ENCODE measurements at regions not wholly inside any gene's neighbourhood (a gene's known extent, or its start where the extent isn't known, plus 50 kb on each side); places are given as distances from the start of the nearest gene placed in this dataset.

DNA sequence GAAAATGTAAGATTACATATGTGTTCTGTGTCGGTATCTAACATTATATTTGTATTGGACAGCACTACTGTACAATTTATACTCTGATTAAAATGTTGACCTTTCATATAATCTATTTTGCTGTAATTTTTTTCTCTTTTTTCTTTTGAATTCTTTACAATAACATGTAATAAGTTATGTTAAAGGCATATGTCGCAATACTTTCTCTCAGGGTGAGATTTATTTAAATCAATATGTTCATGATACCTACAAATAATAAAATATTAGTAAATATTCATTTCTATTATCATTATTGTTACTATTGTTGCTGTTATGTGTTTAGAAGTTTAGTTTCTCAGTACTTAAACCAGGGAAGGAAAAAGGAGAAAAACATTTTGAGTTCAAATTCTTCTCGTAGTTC lies 807.4 kb downstream of the STIM2 start:
- H3K9ac ChIP-seq (ENCODE audit: control insufficient read depth, insufficient read depth, low read length) = no peak overlapping the region
- TF ChIP-seq NFXL1 (IDR thresholded peaks at IDR 0.05; ENCODE audit: borderline replicate concordance) (no peak), SMC3 (IDR thresholded peaks at IDR 0.05; ENCODE audit: borderline replicate concordance, low read length) (no peak), BRCA1 (IDR thresholded peaks at IDR 0.05; ENCODE audit: low read depth, low read length) (no peak), TBL1XR1 (IDR thresholded peaks at IDR 0.05; ENCODE audit: low read depth, low read length) (no peak), RAD21 (IDR thresholded peaks at IDR 0.05; ENCODE audit: insufficient read depth, low read depth, low read length) (no peak), SP1 (IDR thresholded peaks at IDR 0.05; ENCODE audit: low read depth, low read length) (no peak), FOXM1 (IDR thresholded peaks at IDR 0.05; ENCODE audit: low read depth, low read length) (no peak), NBN (IDR thresholded peaks at IDR 0.05) (no peak)
- TF ChIP-seq, protein P1, sequence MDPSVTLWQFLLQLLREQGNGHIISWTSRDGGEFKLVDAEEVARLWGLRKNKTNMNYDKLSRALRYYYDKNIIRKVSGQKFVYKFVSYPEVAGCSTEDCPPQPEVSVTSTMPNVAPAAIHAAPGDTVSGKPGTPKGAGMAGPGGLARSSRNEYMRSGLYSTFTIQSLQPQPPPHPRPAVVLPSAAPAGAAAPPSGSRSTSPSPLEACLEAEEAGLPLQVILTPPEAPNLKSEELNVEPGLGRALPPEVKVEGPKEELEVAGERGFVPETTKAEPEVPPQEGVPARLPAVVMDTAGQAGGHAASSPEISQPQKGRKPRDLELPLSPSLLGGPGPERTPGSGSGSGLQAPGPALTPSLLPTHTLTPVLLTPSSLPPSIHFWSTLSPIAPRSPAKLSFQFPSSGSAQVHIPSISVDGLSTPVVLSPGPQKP (IDR thresholded peaks at IDR 0.05; ENCODE audit: low read depth, low read length) = no peak
- ChIA-PET POLR2A (no interaction called here), CTCF (no interaction called here), SMC1A (ENCODE audit: uncharacterized antibody, unreplicated experiment) (no interaction called here), RAD21 (ENCODE audit: unreplicated experiment) (no interaction called here)
- no peaks in the 10 kb centered on the region for H3K79me2 ChIP-seq (ENCODE audit: control insufficient read depth, insufficient read depth, low read length)
- 26% methylated on average over 3 of the region's 3 CpGs for WGBS (ENCODE audit: insufficient coverage, insufficient replicate concordance, low lambda C conversion rate, missing lambda C conversion rate)
- FAIRE-seq (no peak), ATAC-seq (no peak), DNase-seq (ENCODE audit: low read depth, low spot score) (no peak)
- intact Hi-C loops (cut with micrococcal nuclease; ENCODE audit: unreplicated experiment) (no loop called here), in situ Hi-C loops (cut with MboI) (no loop called here)
- no peaks in the 10 kb centered on the region for H4K20me1 ChIP-seq (ENCODE audit: control insufficient read depth, insufficient read depth)
- no peak overlapping the region for H3K27ac ChIP-seq (ENCODE audit: control insufficient read depth, insufficient read depth)
- H3K4me2 ChIP-seq (ENCODE audit: control insufficient read depth, insufficient read depth) = no peak overlapping the region
- BruUV-seq (replicated peaks) = no TSS peak
- no peaks in the 10 kb centered on the region for H3K9me3 ChIP-seq (replicated peaks; ENCODE audit: control insufficient read depth, insufficient read depth, low read length)
- no peak overlapping the region for H3K4me3 ChIP-seq
- H3K27me3 ChIP-seq (replicated peaks in 1 of 2; ENCODE audit: control insufficient read depth in 2 of 2, insufficient read depth in 2 of 2, low read length in 1 of 2) = no peaks in the 10 kb centered on the region
- no peaks in the 10 kb centered on the region for H3K36me3 ChIP-seq (ENCODE audit: control insufficient read depth in 2 of 2, insufficient read depth in 2 of 2, low read length in 1 of 2)
- H3K4me1 ChIP-seq (ENCODE audit: control insufficient read depth, insufficient read depth, low read length) = no peaks in the 10 kb centered on the region
- no peak overlapping the region for H2AFZ ChIP-seq (ENCODE audit: control insufficient read depth, low read depth, low read length)

DNA sequence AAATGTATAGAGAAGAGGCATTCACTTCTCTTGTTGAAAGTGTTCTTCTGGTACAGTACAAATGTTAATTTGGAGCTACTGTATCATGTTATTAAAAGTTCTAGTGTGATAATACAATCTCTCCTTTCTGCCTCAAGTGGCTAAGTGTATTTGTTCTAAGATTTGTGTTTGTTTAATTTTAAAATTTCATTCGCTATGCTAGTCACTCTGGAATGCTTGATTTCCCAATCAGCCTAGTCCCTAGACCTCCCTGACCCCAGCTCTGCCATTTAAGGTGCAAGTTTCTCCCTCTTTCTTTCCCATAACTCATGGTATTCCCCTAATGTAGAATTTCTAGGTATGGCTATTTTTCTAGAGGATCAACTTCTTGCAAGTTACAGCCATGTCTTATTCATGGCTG lies 817.4 kb downstream of the STIM2 start:
- no peak for ATAC-seq
- H3K27me3 ChIP-seq (replicated peaks in 1 of 2; ENCODE audit: control insufficient read depth in 2 of 2, insufficient read depth in 2 of 2, low read length in 1 of 2) = no peaks in the 10 kb centered on the region
- H3K36me3 ChIP-seq (ENCODE audit: control insufficient read depth in 2 of 2, insufficient read depth in 2 of 2, low read length in 1 of 2) = no peaks in the 10 kb centered on the region
- in situ Hi-C loops (cut with MboI) = no loop called here
- no peaks in the 10 kb centered on the region for H3K4me1 ChIP-seq (ENCODE audit: control insufficient read depth, insufficient read depth, low read length)
- RAD21 ChIA-PET (ENCODE audit: unreplicated experiment) = no interaction called here
- no peak overlapping the region for H3K4me3 ChIP-seq
- POLR2A ChIA-PET = no interaction called here
- SMC1A ChIA-PET (ENCODE audit: uncharacterized antibody, unreplicated experiment) = no interaction called here
- no peak overlapping the region for H3K9ac ChIP-seq (ENCODE audit: control insufficient read depth, insufficient read depth, low read length)
- FAIRE-seq = no peak
- WGBS (ENCODE audit: insufficient coverage, insufficient replicate concordance, low lambda C conversion rate, missing lambda C conversion rate) = 6% methylated on average over 1 of the region's 1 CpG
- H4K20me1 ChIP-seq (ENCODE audit: control insufficient read depth, insufficient read depth) = no peaks in the 10 kb centered on the region
- CTCF ChIA-PET = no interaction called here
- no TSS peak for BruUV-seq (replicated peaks)
- no peaks in the 10 kb centered on the region for H3K9me3 ChIP-seq (replicated peaks; ENCODE audit: control insufficient read depth, insufficient read depth, low read length)
- no peak overlapping the region for H3K4me2 ChIP-seq (ENCODE audit: control insufficient read depth, insufficient read depth)
- DNase-seq (ENCODE audit: low read depth, low spot score) = no peak
- H3K27ac ChIP-seq (ENCODE audit: control insufficient read depth, insufficient read depth) = no peak overlapping the region
- intact Hi-C loops (cut with micrococcal nuclease; ENCODE audit: unreplicated experiment) = no loop called here
- H3K79me2 ChIP-seq (ENCODE audit: control insufficient read depth, insufficient read depth, low read length) = no peaks in the 10 kb centered on the region
- H2AFZ ChIP-seq (ENCODE audit: control insufficient read depth, low read depth, low read length) = no peak overlapping the region
- TF ChIP-seq ZZZ3 (IDR thresholded peaks at IDR 0.05; ENCODE audit: control insufficient read depth, insufficient read length, low read depth) (no peak), HDAC2 (IDR thresholded peaks at IDR 0.05) (no peak), ESRRA (IDR thresholded peaks at IDR 0.05; ENCODE audit: low read length) (no peak), HDGF (IDR thresholded peaks at IDR 0.05) (no peak), DPF2 (IDR thresholded peaks at IDR 0.05) (no peak)
- TF ChIP-seq, protein P2, sequence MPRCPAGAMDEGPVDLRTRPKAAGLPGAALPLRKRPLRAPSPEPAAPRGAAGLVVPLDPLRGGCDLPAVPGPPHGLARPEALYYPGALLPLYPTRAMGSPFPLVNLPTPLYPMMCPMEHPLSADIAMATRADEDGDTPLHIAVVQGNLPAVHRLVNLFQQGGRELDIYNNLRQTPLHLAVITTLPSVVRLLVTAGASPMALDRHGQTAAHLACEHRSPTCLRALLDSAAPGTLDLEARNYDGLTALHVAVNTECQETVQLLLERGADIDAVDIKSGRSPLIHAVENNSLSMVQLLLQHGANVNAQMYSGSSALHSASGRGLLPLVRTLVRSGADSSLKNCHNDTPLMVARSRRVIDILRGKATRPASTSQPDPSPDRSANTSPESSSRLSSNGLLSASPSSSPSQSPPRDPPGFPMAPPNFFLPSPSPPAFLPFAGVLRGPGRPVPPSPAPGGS (IDR thresholded peaks at IDR 0.05; ENCODE audit: borderline replicate concordance, insufficient read depth, low read depth, low read length, poor library complexity, severe bottlenecking) = no peak
- TF ChIP-seq, protein P3, sequence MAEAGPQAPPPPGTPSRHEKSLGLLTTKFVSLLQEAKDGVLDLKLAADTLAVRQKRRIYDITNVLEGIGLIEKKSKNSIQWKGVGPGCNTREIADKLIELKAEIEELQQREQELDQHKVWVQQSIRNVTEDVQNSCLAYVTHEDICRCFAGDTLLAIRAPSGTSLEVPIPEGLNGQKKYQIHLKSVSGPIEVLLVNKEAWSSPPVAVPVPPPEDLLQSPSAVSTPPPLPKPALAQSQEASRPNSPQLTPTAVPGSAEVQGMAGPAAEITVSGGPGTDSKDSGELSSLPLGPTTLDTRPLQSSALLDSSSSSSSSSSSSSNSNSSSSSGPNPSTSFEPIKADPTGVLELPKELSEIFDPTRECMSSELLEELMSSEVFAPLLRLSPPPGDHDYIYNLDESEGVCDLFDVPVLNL (IDR thresholded peaks at IDR 0.05; ENCODE audit: low read depth, low read length) = no peak

Data from GM12878 (cell line).